ENCODE measurements at regions not wholly inside any gene's neighbourhood (a gene's known extent, or its start where the extent isn't known, plus 50 kb on each side); places are given as distances from the start of the nearest gene placed in this dataset.

DNA sequence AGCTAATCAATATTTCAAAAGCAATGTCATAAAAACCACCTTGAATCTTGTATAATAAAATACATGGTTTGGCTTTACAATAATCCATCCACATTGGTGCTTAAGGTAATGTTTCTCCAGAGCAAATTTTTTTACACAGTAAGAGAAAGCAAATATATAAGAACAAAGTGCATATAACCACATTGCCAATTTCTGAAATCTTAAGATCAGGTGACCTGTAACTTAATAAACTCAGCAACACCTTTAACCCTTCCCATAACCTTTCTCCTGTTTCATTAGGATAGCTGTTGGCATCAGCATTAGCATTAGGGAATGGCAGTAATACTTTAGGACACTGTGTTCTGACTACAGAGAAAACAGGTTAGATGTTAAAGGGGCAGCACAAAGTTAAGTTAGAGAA is 155.9 kb upstream of the SEMA3D start:
- H4K8ac ChIP-seq (ENCODE audit: extremely low read depth, insufficient read depth, low read length) = no peak overlapping the region
- no peaks in the 10 kb centered on the region for H3K79me1 ChIP-seq (ENCODE audit: low read depth, low read length)
- DNase-seq (ENCODE audit: low read depth in 1 of 2, low spot score in 2 of 2) (no peak), FAIRE-seq (no peak)
- no peak overlapping the region for H3K4me2 ChIP-seq (ENCODE audit: insufficient read depth in 1 of 2, low read depth in 2 of 2, low read length in 2 of 2)
- H4K20me1 ChIP-seq (replicated peaks in 1 of 2; ENCODE audit: control insufficient read depth in 1 of 2, insufficient read depth in 2 of 2, low read length in 2 of 2) = no peaks in the 10 kb centered on the region
- H2AFZ ChIP-seq (ENCODE audit: low read length) = no peak overlapping the region
- H3K56ac ChIP-seq (replicated peaks; ENCODE audit: insufficient read length, low read depth, low read length) = no peak overlapping the region
- no peaks in the 10 kb centered on the region for H3K23me2 ChIP-seq (ENCODE audit: low read depth, low read length)
- H4K91ac ChIP-seq (replicated peaks; ENCODE audit: insufficient read length, low read length) = no peak overlapping the region
- H2BK20ac ChIP-seq (ENCODE audit: low read length) = no peak overlapping the region
- no peak overlapping the region for H2BK15ac ChIP-seq (ENCODE audit: low read length)
- ChIA-PET POLR2A (ENCODE audit: partially characterized antibody) (no interaction called here), CTCF (ENCODE audit: partially characterized antibody) (no interaction called here)
- no peaks in the 10 kb centered on the region for H3K79me2 ChIP-seq (ENCODE audit: control insufficient read depth in 1 of 2, insufficient read depth in 2 of 2, low read length in 2 of 2)
- no peak overlapping the region for H3K18ac ChIP-seq (ENCODE audit: extremely low read depth, low read length)
- H3K4me3 ChIP-seq (ENCODE audit: extremely low read depth in 1 of 4, insufficient read depth in 2 of 4, low read depth in 3 of 4, low read length in 4 of 4) = no peak overlapping the region
- H4K5ac ChIP-seq (ENCODE audit: insufficient read length, low read depth, low read length) = no peak overlapping the region
- H3K9ac ChIP-seq (replicated peaks in 1 of 4; ENCODE audit: extremely low read depth in 1 of 4, low read depth in 3 of 4, low read length in 3 of 4) = no peak overlapping the region
- H2AK5ac ChIP-seq (ENCODE audit: low read depth, low read length) = no peak overlapping the region
- no peaks in the 10 kb centered on the region for H3K9me3 ChIP-seq (ENCODE audit: insufficient read depth in 2 of 2, low read depth in 1 of 2, low read length in 1 of 2)
- no peak overlapping the region for H2BK120ac ChIP-seq (replicated peaks; ENCODE audit: low read depth, low read length)
- H2BK12ac ChIP-seq (ENCODE audit: low read depth, low read length) = no peak overlapping the region
- no peaks in the 10 kb centered on the region for H3K27me3 ChIP-seq (replicated peaks in 1 of 4; ENCODE audit: control insufficient read depth in 3 of 4, extremely low read depth in 1 of 4, insufficient read depth in 3 of 4, low read length in 3 of 4)
- no peaks in the 10 kb centered on the region for H3K36me3 ChIP-seq (ENCODE audit: control insufficient read depth in 2 of 4, insufficient read depth in 4 of 4, low read length in 3 of 4)
- no peak overlapping the region for H3K4ac ChIP-seq (replicated peaks; ENCODE audit: insufficient read length, low read depth, low read length)
- no peak overlapping the region for H3K14ac ChIP-seq (ENCODE audit: insufficient read length)
- TF ChIP-seq HDAC6 (IDR thresholded peaks at IDR 0.05; ENCODE audit: low read depth, low read length) (no peak), ZNF274 (IDR thresholded peaks at IDR 0.05; ENCODE audit: borderline replicate concordance, extremely low read depth, low read length) (no peak), TCF12 (IDR thresholded peaks at IDR 0.05; ENCODE audit: low read depth, low read length) (no peak)
- TF ChIP-seq, protein P1, sequence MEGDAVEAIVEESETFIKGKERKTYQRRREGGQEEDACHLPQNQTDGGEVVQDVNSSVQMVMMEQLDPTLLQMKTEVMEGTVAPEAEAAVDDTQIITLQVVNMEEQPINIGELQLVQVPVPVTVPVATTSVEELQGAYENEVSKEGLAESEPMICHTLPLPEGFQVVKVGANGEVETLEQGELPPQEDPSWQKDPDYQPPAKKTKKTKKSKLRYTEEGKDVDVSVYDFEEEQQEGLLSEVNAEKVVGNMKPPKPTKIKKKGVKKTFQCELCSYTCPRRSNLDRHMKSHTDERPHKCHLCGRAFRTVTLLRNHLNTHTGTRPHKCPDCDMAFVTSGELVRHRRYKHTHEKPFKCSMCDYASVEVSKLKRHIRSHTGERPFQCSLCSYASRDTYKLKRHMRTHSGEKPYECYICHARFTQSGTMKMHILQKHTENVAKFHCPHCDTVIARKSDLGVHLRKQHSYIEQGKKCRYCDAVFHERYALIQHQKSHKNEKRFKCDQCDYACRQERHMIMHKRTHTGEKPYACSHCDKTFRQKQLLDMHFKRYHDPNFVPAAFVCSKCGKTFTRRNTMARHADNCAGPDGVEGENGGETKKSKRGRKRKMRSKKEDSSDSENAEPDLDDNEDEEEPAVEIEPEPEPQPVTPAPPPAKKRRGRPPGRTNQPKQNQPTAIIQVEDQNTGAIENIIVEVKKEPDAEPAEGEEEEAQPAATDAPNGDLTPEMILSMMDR (IDR thresholded peaks at IDR 0.05; ENCODE audit: control extremely low read depth in 1 of 3, insufficient read depth in 1 of 3, low read depth in 1 of 3, low read length in 3 of 3) = no peak
- H2BK5ac ChIP-seq (ENCODE audit: low read depth, low read length) = no peak overlapping the region
- H3K23ac ChIP-seq (ENCODE audit: insufficient read length) = no peak overlapping the region
- no peaks in the 10 kb centered on the region for H3K4me1 ChIP-seq (replicated peaks in 1 of 4; ENCODE audit: control insufficient read depth in 3 of 4, insufficient read depth in 4 of 4, low read length in 3 of 4)
- no peak overlapping the region for H3K27ac ChIP-seq (ENCODE audit: low read depth, low read length)

All from H1 (cell line).